ENCODE measurements at regions not wholly inside any gene's neighbourhood (a gene's known extent, or its start where the extent isn't known, plus 50 kb on each side); places are given as distances from the start of the nearest gene placed in this dataset.

DNA sequence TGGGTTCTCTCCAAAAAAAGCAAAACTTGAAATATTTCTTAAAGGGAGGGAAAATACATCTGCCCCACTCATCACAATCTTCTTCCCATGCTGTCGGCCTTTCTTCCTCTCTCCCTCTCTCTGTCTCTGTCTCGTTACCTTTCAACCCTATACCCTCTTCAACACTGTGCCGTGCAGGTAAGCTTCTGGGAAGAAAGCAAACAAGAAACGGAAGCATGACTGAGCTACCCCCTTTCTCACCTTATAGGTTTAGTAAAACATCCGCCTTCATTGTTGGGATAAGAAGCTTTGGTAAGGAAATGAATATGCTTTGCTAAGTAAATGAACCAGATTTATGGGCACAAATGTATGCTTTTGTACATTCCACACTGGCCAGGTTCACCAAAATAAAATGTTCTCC, 63.0 kb downstream of the TMEM30B start:
- no CpG with 5 or more reads among the region's 5 CpGs for WGBS (ENCODE audit: extremely low coverage, insufficient coverage, insufficient read length)
- Histone ChIP-seq H3K9me3 (ENCODE audit: insufficient read depth, low read depth, low read length) (no peaks in the 10 kb centered on the region), H3K27ac (ENCODE audit: low read depth, low read length) (no peak overlapping the region), H3K23ac (ENCODE audit: low read length) (no peak overlapping the region), H3K4me3 (ENCODE audit: low read depth, low read length) (no peak overlapping the region), H3K4me1 (ENCODE audit: control insufficient read depth in 1 of 2, insufficient read depth in 2 of 2, low read length in 2 of 2) (peaks cover 2 to 4% of the 10 kb centered on the region in 2 experiments), H3K9ac (ENCODE audit: low read length) (no peak overlapping the region), H2BK120ac (ENCODE audit: insufficient read depth, low read length, poor library complexity) (no peak overlapping the region), H4K91ac (ENCODE audit: low read depth, low read length) (no peak overlapping the region), H4K12ac (ENCODE audit: low read depth, low read length) (no peak overlapping the region), H3K36me3 (ENCODE audit: control insufficient read depth in 1 of 2, insufficient read depth in 2 of 2, low read length in 2 of 2) (no peaks in the 10 kb centered on the region), H2BK12ac (ENCODE audit: low read length) (no peak overlapping the region), H3K14ac (ENCODE audit: low read length) (no peak overlapping the region), H3K79me1 (ENCODE audit: low read length) (no peaks in the 10 kb centered on the region), H2BK5ac (ENCODE audit: low read depth, low read length, poor library complexity) (no peak overlapping the region), H3K27me3 (ENCODE audit: insufficient read depth, low read length) (no peaks in the 10 kb centered on the region), H3K4ac (ENCODE audit: low read depth, low read length) (no peak overlapping the region), H4K8ac (ENCODE audit: low read depth, low read length) (no peak overlapping the region), H3K18ac (ENCODE audit: low read length) (no peak overlapping the region), H2AK5ac (ENCODE audit: low read length) (no peak overlapping the region), H2AFZ (ENCODE audit: insufficient read depth, low read length, poor library complexity) (no peak overlapping the region), H3K4me2 (ENCODE audit: low read length) (no peak overlapping the region), H3K79me2 (ENCODE audit: control insufficient read depth, insufficient read depth, low read length, poor library complexity) (no peaks in the 10 kb centered on the region)
- no peak for DNase-seq

- H3K4me1 ChIP-seq (ENCODE audit: control insufficient read depth in 1 of 2, insufficient read depth in 2 of 2, low read length in 2 of 2) = peaks cover 2 to 4% of the 10 kb centered on the region in 2 experiments
- no peak overlapping the region for H3K4me3 ChIP-seq (ENCODE audit: low read depth, low read length)
- H2BK12ac ChIP-seq (ENCODE audit: low read length) = no peak overlapping the region
- H3K4ac ChIP-seq (ENCODE audit: low read depth, low read length) = no peak overlapping the region
- no peak overlapping the region for H4K8ac ChIP-seq (ENCODE audit: low read depth, low read length)
- H3K36me3 ChIP-seq (ENCODE audit: control insufficient read depth in 1 of 2, insufficient read depth in 2 of 2, low read length in 2 of 2) = no peaks in the 10 kb centered on the region
- H2AFZ ChIP-seq (ENCODE audit: insufficient read depth, low read length, poor library complexity) = no peak overlapping the region
- H3K79me1 ChIP-seq (ENCODE audit: low read length) = no peaks in the 10 kb centered on the region
- no peak overlapping the region for H2BK120ac ChIP-seq (ENCODE audit: insufficient read depth, low read length, poor library complexity)
- no peaks in the 10 kb centered on the region for H3K79me2 ChIP-seq (ENCODE audit: control insufficient read depth, insufficient read depth, low read length, poor library complexity)
- H3K9me3 ChIP-seq (ENCODE audit: insufficient read depth, low read depth, low read length) = no peaks in the 10 kb centered on the region
- no peak overlapping the region for H2AK5ac ChIP-seq (ENCODE audit: low read length)
- no peak overlapping the region for H3K23ac ChIP-seq (ENCODE audit: low read length)
- no peak overlapping the region for H3K4me2 ChIP-seq (ENCODE audit: low read length)
- DNase-seq = no peak
- H3K14ac ChIP-seq (ENCODE audit: low read length) = no peak overlapping the region
- H3K27me3 ChIP-seq (ENCODE audit: insufficient read depth, low read length) = no peaks in the 10 kb centered on the region
- no peak overlapping the region for H3K9ac ChIP-seq (ENCODE audit: low read length)
- no CpG with 5 or more reads among the region's 2 CpGs for WGBS (ENCODE audit: extremely low coverage, insufficient coverage, insufficient read length)
- H4K91ac ChIP-seq (ENCODE audit: low read depth, low read length) = no peak overlapping the region
- H4K12ac ChIP-seq (ENCODE audit: low read depth, low read length) = no peak overlapping the region
- no peak overlapping the region for H3K27ac ChIP-seq (ENCODE audit: low read depth, low read length)
- H2BK5ac ChIP-seq (ENCODE audit: low read depth, low read length, poor library complexity) = no peak overlapping the region
- H3K18ac ChIP-seq (ENCODE audit: low read length) = no peak overlapping the region
Observed at GRCh38 chr14:61217516-61217915, 63.6 kb downstream of the TMEM30B start.

- Histone ChIP-seq H2BK12ac (ENCODE audit: low read length) (no peak overlapping the region), H3K14ac (ENCODE audit: low read length) (no peak overlapping the region), H3K4me2 (ENCODE audit: low read length) (no peak overlapping the region), H4K8ac (ENCODE audit: low read depth, low read length) (no peak overlapping the region), H3K4ac (ENCODE audit: low read depth, low read length) (no peak overlapping the region), H3K79me1 (ENCODE audit: low read length) (no peaks in the 10 kb centered on the region), H3K4me1 (ENCODE audit: control insufficient read depth in 1 of 2, insufficient read depth in 2 of 2, low read length in 2 of 2) (no peaks in the 10 kb centered on the region), H4K91ac (ENCODE audit: low read depth, low read length) (no peak overlapping the region), H2AK5ac (ENCODE audit: low read length) (no peak overlapping the region), H3K36me3 (ENCODE audit: control insufficient read depth in 1 of 2, insufficient read depth in 2 of 2, low read length in 2 of 2) (no peaks in the 10 kb centered on the region), H3K4me3 (ENCODE audit: low read depth, low read length) (no peak overlapping the region), H2BK5ac (ENCODE audit: low read depth, low read length, poor library complexity) (no peak overlapping the region), H3K79me2 (ENCODE audit: control insufficient read depth, insufficient read depth, low read length, poor library complexity) (no peaks in the 10 kb centered on the region), H3K18ac (ENCODE audit: low read length) (no peak overlapping the region), H3K9ac (ENCODE audit: low read length) (no peak overlapping the region), H2AFZ (ENCODE audit: insufficient read depth, low read length, poor library complexity) (no peak overlapping the region), H3K27ac (ENCODE audit: low read depth, low read length) (no peak overlapping the region), H4K12ac (ENCODE audit: low read depth, low read length) (no peak overlapping the region), H3K23ac (ENCODE audit: low read length) (no peak overlapping the region), H3K27me3 (ENCODE audit: insufficient read depth, low read length) (no peaks in the 10 kb centered on the region), H2BK120ac (ENCODE audit: insufficient read depth, low read length, poor library complexity) (no peak overlapping the region), H3K9me3 (ENCODE audit: insufficient read depth, low read depth, low read length) (no peaks in the 10 kb centered on the region)
- no peak for DNase-seq
- no CpG with 5 or more reads among the region's 5 CpGs for WGBS (ENCODE audit: extremely low coverage, insufficient coverage, insufficient read length)
Observed at GRCh38 chr14:61215222-61216020, 65.7 kb downstream of the TMEM30B start.

GRCh38 chr14:61213920-61214319, 67.2 kb downstream of the TMEM30B start:
- Histone ChIP-seq H3K9me3 (ENCODE audit: insufficient read depth, low read depth, low read length) (no peaks in the 10 kb centered on the region), H3K27ac (ENCODE audit: low read depth, low read length) (no peak overlapping the region), H3K23ac (ENCODE audit: low read length) (no peak overlapping the region), H3K9ac (ENCODE audit: low read length) (no peak overlapping the region), H3K4ac (ENCODE audit: low read depth, low read length) (no peak overlapping the region), H3K79me2 (ENCODE audit: control insufficient read depth, insufficient read depth, low read length, poor library complexity) (no peaks in the 10 kb centered on the region), H3K4me2 (ENCODE audit: low read length) (no peak overlapping the region), H2BK120ac (ENCODE audit: insufficient read depth, low read length, poor library complexity) (no peak overlapping the region), H4K8ac (ENCODE audit: low read depth, low read length) (no peak overlapping the region), H3K27me3 (ENCODE audit: insufficient read depth, low read length) (no peaks in the 10 kb centered on the region), H2BK12ac (ENCODE audit: low read length) (no peak overlapping the region), H3K18ac (ENCODE audit: low read length) (no peak overlapping the region), H3K36me3 (ENCODE audit: control insufficient read depth in 1 of 2, insufficient read depth in 2 of 2, low read length in 2 of 2) (no peaks in the 10 kb centered on the region), H3K79me1 (ENCODE audit: low read length) (no peaks in the 10 kb centered on the region), H3K4me3 (ENCODE audit: low read depth, low read length) (no peak overlapping the region), H3K14ac (ENCODE audit: low read length) (no peak overlapping the region), H2AFZ (ENCODE audit: insufficient read depth, low read length, poor library complexity) (no peak overlapping the region), H2AK5ac (ENCODE audit: low read length) (no peak overlapping the region), H3K4me1 (ENCODE audit: control insufficient read depth in 1 of 2, insufficient read depth in 2 of 2, low read length in 2 of 2) (no peaks in the 10 kb centered on the region), H4K91ac (ENCODE audit: low read depth, low read length) (no peak overlapping the region), H4K12ac (ENCODE audit: low read depth, low read length) (no peak overlapping the region), H2BK5ac (ENCODE audit: low read depth, low read length, poor library complexity) (no peak overlapping the region)
- no peak for DNase-seq
- no CpG with 5 or more reads among the region's 4 CpGs for WGBS (ENCODE audit: extremely low coverage, insufficient coverage, insufficient read length)

Measured in trophoblast cell (in vitro differentiated cells and primary cell).